ENCODE measurements at regions not wholly inside any gene's neighbourhood (a gene's known extent, or its start where the extent isn't known, plus 50 kb on each side); places are given as distances from the start of the nearest gene placed in this dataset.
"Not testable (repeated sequence)": the region's sequence is repeated elsewhere in the genome, so short reads cannot be mapped to it uniquely, and the experiment has no call there.

GRCh38 chr14:45553981-45554380 lies 301.0 kb upstream of the MIS18BP1 start:
- Mint-ChIP-seq H3K27ac (ENCODE audit: unreplicated experiment) (no peak overlapping the region), H3K4me1 (ENCODE audit: low read depth, unreplicated experiment) (peaks cover 6% of the 10 kb centered on the region), H3K4me3 (ENCODE audit: unreplicated experiment) (no peak overlapping the region), H3K9me3 (ENCODE audit: unreplicated experiment) (peaks cover 1% of the 10 kb centered on the region), H3K36me3 (ENCODE audit: unreplicated experiment) (no peaks in the 10 kb centered on the region), H3K27me3 (ENCODE audit: unreplicated experiment) (peaks cover 3% of the 10 kb centered on the region)
- TF ChIP-seq CTCF (IDR thresholded peaks at IDR 0.05; ENCODE audit: partially characterized antibody, unreplicated experiment) = no peak
- no peak for DNase-seq

- peak overlapping the region; percentile 84 for H3K4me3 Mint-ChIP-seq (ENCODE audit: unreplicated experiment)
- H3K36me3 Mint-ChIP-seq (ENCODE audit: unreplicated experiment); H3K27me3 Mint-ChIP-seq (ENCODE audit: unreplicated experiment); H3K4me1 Mint-ChIP-seq (ENCODE audit: low read depth, unreplicated experiment); H3K9me3 Mint-ChIP-seq (ENCODE audit: unreplicated experiment); DNase-seq: not testable (repeated sequence)
- peak overlapping the region; percentile 79 for H3K27ac Mint-ChIP-seq (ENCODE audit: unreplicated experiment)
Measured at GRCh38 chr14:45551240-45551820, 298.3 kb upstream of the MIS18BP1 start.

- Mint-ChIP-seq H3K4me1 (ENCODE audit: low read depth, unreplicated experiment) (no peaks in the 10 kb centered on the region), H3K27ac (ENCODE audit: unreplicated experiment) (no peak overlapping the region), H3K36me3 (ENCODE audit: unreplicated experiment) (no peaks in the 10 kb centered on the region), H3K9me3 (ENCODE audit: unreplicated experiment) (no peaks in the 10 kb centered on the region), H3K4me3 (ENCODE audit: unreplicated experiment) (no peak overlapping the region), H3K27me3 (ENCODE audit: unreplicated experiment) (peaks cover 2% of the 10 kb centered on the region)
- no peak for TF ChIP-seq CTCF (IDR thresholded peaks at IDR 0.05; ENCODE audit: partially characterized antibody, unreplicated experiment)
- no peak for DNase-seq
Measured at GRCh38 chr14:45531022-45531421, 278.0 kb upstream of the MIS18BP1 start.

- DNase-seq = peak; percentile 38
- Mint-ChIP-seq H3K4me3 (ENCODE audit: unreplicated experiment) (no peak overlapping the region), H3K9me3 (ENCODE audit: unreplicated experiment) (no peaks in the 10 kb centered on the region), H3K27me3 (ENCODE audit: unreplicated experiment) (peaks cover 2% of the 10 kb centered on the region), H3K27ac (ENCODE audit: unreplicated experiment) (no peak overlapping the region), H3K4me1 (ENCODE audit: low read depth, unreplicated experiment) (no peaks in the 10 kb centered on the region), H3K36me3 (ENCODE audit: unreplicated experiment) (no peaks in the 10 kb centered on the region)
- TF ChIP-seq CTCF (IDR thresholded peaks at IDR 0.05; ENCODE audit: partially characterized antibody, unreplicated experiment) = peak; percentile 53
Measured at GRCh38 chr14:45526715-45527549, 273.9 kb upstream of the MIS18BP1 start.

- no peak for DNase-seq
- H3K27ac Mint-ChIP-seq (ENCODE audit: unreplicated experiment) = no peak overlapping the region
- H3K4me3 Mint-ChIP-seq (ENCODE audit: unreplicated experiment) = no peak overlapping the region
- H3K4me1 Mint-ChIP-seq (ENCODE audit: low read depth, unreplicated experiment) = no peaks in the 10 kb centered on the region
- H3K27me3 Mint-ChIP-seq (ENCODE audit: unreplicated experiment) = no peaks in the 10 kb centered on the region
- TF ChIP-seq CTCF (IDR thresholded peaks at IDR 0.05; ENCODE audit: partially characterized antibody, unreplicated experiment) = no peak
- H3K9me3 Mint-ChIP-seq (ENCODE audit: unreplicated experiment) = no peaks in the 10 kb centered on the region
- no peaks in the 10 kb centered on the region for H3K36me3 Mint-ChIP-seq (ENCODE audit: unreplicated experiment)
Measured at GRCh38 chr14:45519766-45520165, 266.8 kb upstream of the MIS18BP1 start.
